Middle frontal gyrus (tissue), 1 donor: ENCODE measurements at regions not wholly inside any gene's neighbourhood (a gene's known extent, or its start where the extent isn't known, plus 50 kb on each side); places are given as distances from the start of the nearest gene placed in this dataset.

Experiments used
- DNase-seq: peaks from one replicate; pipeline ENCODE4 v3.0.0-alpha.2; 2015; ENCODE audit warnings: low spot score; ENCODE audit errors: extremely low spot score

- no peak for DNase-seq
Observed at GRCh38 chr3:13249664-13250390, 170.3 kb downstream of the NUP210 start.

GRCh38 chr3:13248640-13249039, 171.5 kb downstream of the NUP210 start:
- no peak for DNase-seq

GRCh38 chr3:13245615-13245978, 172.4 kb upstream of the IQSEC1 start:
- DNase-seq = no peak

GRCh38 chr3:13243586-13243985, 170.4 kb upstream of the IQSEC1 start:
- DNase-seq = no peak

- no peak for DNase-seq
Observed at GRCh38 chr3:13242364-13242737, 169.1 kb upstream of the IQSEC1 start.

GRCh38 chr3:13241621-13242363, 168.6 kb upstream of the IQSEC1 start:
- DNase-seq = no peak

- DNase-seq = no peak
Observed at GRCh38 chr3:13240928-13241618, 167.8 kb upstream of the IQSEC1 start.

- DNase-seq = no peak
Observed at GRCh38 chr3:13239467-13239760, 166.2 kb upstream of the IQSEC1 start.

- no peak for DNase-seq
Observed at GRCh38 chr3:13238687-13239466, 165.6 kb upstream of the IQSEC1 start.

GRCh38 chr3:13237776-13238490, 164.7 kb upstream of the IQSEC1 start:
- no peak for DNase-seq

- DNase-seq = no peak
Observed at GRCh38 chr3:13236557-13237173, 163.4 kb upstream of the IQSEC1 start.

GRCh38 chr3:13235897-13236296, 162.7 kb upstream of the IQSEC1 start:
- no peak for DNase-seq

GRCh38 chr3:13235079-13235478, 161.8 kb upstream of the IQSEC1 start:
- no peak for DNase-seq

- DNase-seq = no peak
Observed at GRCh38 chr3:13234666-13235065, 161.4 kb upstream of the IQSEC1 start.

- no peak for DNase-seq
Observed at GRCh38 chr3:13233487-13234485, 160.6 kb upstream of the IQSEC1 start.

GRCh38 chr3:13231781-13232666, 158.8 kb upstream of the IQSEC1 start:
- DNase-seq = no peak

- DNase-seq = no peak
Observed at GRCh38 chr3:13229273-13229949, 156.2 kb upstream of the IQSEC1 start.

GRCh38 chr3:13228584-13228983, 155.4 kb upstream of the IQSEC1 start:
- no peak for DNase-seq
